ENCODE measurements at regions not wholly inside any gene's neighbourhood (a gene's known extent, or its start where the extent isn't known, plus 50 kb on each side); places are given as distances from the start of the nearest gene placed in this dataset.

GRCh38 chr11:19435306-19435989 is 194.7 kb upstream of the E2F8 start:
- TF ChIP-seq, protein P1, sequence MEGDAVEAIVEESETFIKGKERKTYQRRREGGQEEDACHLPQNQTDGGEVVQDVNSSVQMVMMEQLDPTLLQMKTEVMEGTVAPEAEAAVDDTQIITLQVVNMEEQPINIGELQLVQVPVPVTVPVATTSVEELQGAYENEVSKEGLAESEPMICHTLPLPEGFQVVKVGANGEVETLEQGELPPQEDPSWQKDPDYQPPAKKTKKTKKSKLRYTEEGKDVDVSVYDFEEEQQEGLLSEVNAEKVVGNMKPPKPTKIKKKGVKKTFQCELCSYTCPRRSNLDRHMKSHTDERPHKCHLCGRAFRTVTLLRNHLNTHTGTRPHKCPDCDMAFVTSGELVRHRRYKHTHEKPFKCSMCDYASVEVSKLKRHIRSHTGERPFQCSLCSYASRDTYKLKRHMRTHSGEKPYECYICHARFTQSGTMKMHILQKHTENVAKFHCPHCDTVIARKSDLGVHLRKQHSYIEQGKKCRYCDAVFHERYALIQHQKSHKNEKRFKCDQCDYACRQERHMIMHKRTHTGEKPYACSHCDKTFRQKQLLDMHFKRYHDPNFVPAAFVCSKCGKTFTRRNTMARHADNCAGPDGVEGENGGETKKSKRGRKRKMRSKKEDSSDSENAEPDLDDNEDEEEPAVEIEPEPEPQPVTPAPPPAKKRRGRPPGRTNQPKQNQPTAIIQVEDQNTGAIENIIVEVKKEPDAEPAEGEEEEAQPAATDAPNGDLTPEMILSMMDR (IDR thresholded peaks at IDR 0.05) = no peak
- TF ChIP-seq POLR2A (IDR thresholded peaks at IDR 0.05) = no peak

Data from adrenal gland (tissue), 5 donors.